GM18867 (cell line): ENCODE measurements at regions not wholly inside any gene's neighbourhood (a gene's known extent, or its start where the extent isn't known, plus 50 kb on each side); places are given as distances from the start of the nearest gene placed in this dataset.
"Not testable (repeated sequence)": the region's sequence is repeated elsewhere in the genome, so short reads cannot be mapped to it uniquely, and the experiment has no call there.

Experiments used
- ATAC-seq: cut with Tn5 transposase; IDR thresholded peaks from one replicate; pipeline ENCODE4 v1.9.1; 2021; ENCODE audit warnings: mild to moderate bottlenecking, moderate library complexity; ENCODE audit not compliant: unreplicated experiment

- no peak for ATAC-seq
These were observed 92.0 kb upstream of the KIF26B start for GRCh38 chr1:245062741-245063305.

- ATAC-seq, result not testable (repeated sequence)
These were observed 93.0 kb upstream of the KIF26B start for GRCh38 chr1:245061808-245062207.

- ATAC-seq, result no peak
These were observed 94.0 kb upstream of the KIF26B start for GRCh38 chr1:245060684-245061374.

GRCh38 chr1:245059806-245060424 lies 94.9 kb upstream of the KIF26B start:
- no peak for ATAC-seq

- ATAC-seq, result no peak
These were observed 95.9 kb upstream of the KIF26B start for GRCh38 chr1:245058882-245059281.

GRCh38 chr1:245058436-245058835 lies 96.3 kb upstream of the KIF26B start:
- ATAC-seq, result no peak

- ATAC-seq, result no peak
These were observed 97.9 kb upstream of the KIF26B start for GRCh38 chr1:245056913-245057312.

- not testable (repeated sequence) for ATAC-seq
These were observed 98.5 kb upstream of the KIF26B start for GRCh38 chr1:245056296-245056695.

GRCh38 chr1:245055752-245056151 lies 99.0 kb upstream of the KIF26B start:
- no peak for ATAC-seq

GRCh38 chr1:245054507-245055270 lies 100.1 kb upstream of the KIF26B start:
- ATAC-seq, result no peak

- no peak for ATAC-seq
These were observed 100.7 kb upstream of the KIF26B start for GRCh38 chr1:245054105-245054504.

- no peak for ATAC-seq
These were observed 102.5 kb upstream of the KIF26B start for GRCh38 chr1:245052258-245052657.

- no peak for ATAC-seq
These were observed 103.2 kb upstream of the KIF26B start for GRCh38 chr1:245051349-245052221.

GRCh38 chr1:245046769-245047168 lies 108.0 kb upstream of the KIF26B start:
- no peak for ATAC-seq

GRCh38 chr1:245046315-245046714 lies 108.5 kb upstream of the KIF26B start:
- ATAC-seq, result no peak

GRCh38 chr1:245045087-245045881 lies 109.5 kb upstream of the KIF26B start:
- ATAC-seq, result no peak

- no peak for ATAC-seq
These were observed 111.2 kb upstream of the KIF26B start for GRCh38 chr1:245043611-245043940.

- no peak for ATAC-seq
These were observed 113.6 kb upstream of the KIF26B start for GRCh38 chr1:245041058-245041698.

- ATAC-seq, result no peak
These were observed 115.6 kb upstream of the KIF26B start for GRCh38 chr1:245039196-245039595.

- ATAC-seq, result no peak
These were observed 118.7 kb upstream of the KIF26B start for GRCh38 chr1:245036102-245036501.
